ENCODE measurements at regions not wholly inside any gene's neighbourhood (a gene's known extent, or its start where the extent isn't known, plus 50 kb on each side); places are given as distances from the start of the nearest gene placed in this dataset.

GRCh38 chr2:150989969-150990368 lies 271.7 kb downstream of the RBM43 start:
- no peak for TF ChIP-seq CTCF (IDR thresholded peaks at IDR 0.05; ENCODE audit: borderline replicate concordance, control extremely low read depth, extremely low read depth, insufficient read depth, missing control alignments)
- DNase-seq (ENCODE audit: low spot score), result no peak
- in situ Hi-C loops (cut with MboI; ENCODE audit: low sequenced_read_pairs, unreplicated experiment), result no loop called here

GRCh38 chr2:150985741-150986140 lies 275.9 kb downstream of the RBM43 start:
- no peak for DNase-seq (ENCODE audit: low spot score)
- TF ChIP-seq CTCF (IDR thresholded peaks at IDR 0.05; ENCODE audit: borderline replicate concordance, control extremely low read depth, extremely low read depth, insufficient read depth, missing control alignments), result no peak
- in situ Hi-C loops (cut with MboI; ENCODE audit: low sequenced_read_pairs, unreplicated experiment), result no loop called here

- TF ChIP-seq CTCF (IDR thresholded peaks at IDR 0.05; ENCODE audit: borderline replicate concordance, control extremely low read depth, extremely low read depth, insufficient read depth, missing control alignments), result no peak
- in situ Hi-C loops (cut with MboI; ENCODE audit: low sequenced_read_pairs, unreplicated experiment), result no loop called here
- DNase-seq (ENCODE audit: low spot score), result no peak
Observed at GRCh38 chr2:150983314-150983897, 278.3 kb downstream of the RBM43 start.

- TF ChIP-seq CTCF (IDR thresholded peaks at IDR 0.05; ENCODE audit: borderline replicate concordance, control extremely low read depth, extremely low read depth, insufficient read depth, missing control alignments), result no peak
- in situ Hi-C loops (cut with MboI; ENCODE audit: low sequenced_read_pairs, unreplicated experiment), result no loop called here
- no peak for DNase-seq (ENCODE audit: low spot score)
Observed at GRCh38 chr2:150981826-150982225, 279.8 kb downstream of the RBM43 start.

- in situ Hi-C loops (cut with MboI; ENCODE audit: low sequenced_read_pairs, unreplicated experiment), result no loop called here
- TF ChIP-seq CTCF (IDR thresholded peaks at IDR 0.05; ENCODE audit: borderline replicate concordance, control extremely low read depth, extremely low read depth, insufficient read depth, missing control alignments), result no peak
- no peak for DNase-seq (ENCODE audit: low spot score)
Observed at GRCh38 chr2:150978053-150978452, 283.6 kb downstream of the RBM43 start.

GRCh38 chr2:150977296-150977695 lies 284.4 kb downstream of the RBM43 start:
- no peak for DNase-seq (ENCODE audit: low spot score)
- in situ Hi-C loops (cut with MboI; ENCODE audit: low sequenced_read_pairs, unreplicated experiment), result no loop called here

More at GRCh38 chr2:150977296-150977695, 284.4 kb downstream of the RBM43 start:
- TF ChIP-seq CTCF (IDR thresholded peaks at IDR 0.05; ENCODE audit: borderline replicate concordance, control extremely low read depth, extremely low read depth, insufficient read depth, missing control alignments), result no peak

Measured in GM13976 (cell line).